ENCODE measurements at regions not wholly inside any gene's neighbourhood (a gene's known extent, or its start where the extent isn't known, plus 50 kb on each side); places are given as distances from the start of the nearest gene placed in this dataset.

- no peak for TF ChIP-seq CTCF (conservative IDR thresholded peaks at IDR 0.05 in 1 of 2, IDR thresholded peaks at IDR 0.05 in 1 of 2; ENCODE audit: low read depth in 1 of 2, low read length in 2 of 2)
- no peak for TF ChIP-seq EZH2 (IDR thresholded peaks at IDR 0.05; ENCODE audit: low read length, missing control alignments)
Measured at GRCh38 chr5:158317507-158317906, 458.6 kb upstream of the CLINT1 start.
